ENCODE measurements at regions not wholly inside any gene's neighbourhood (a gene's known extent, or its start where the extent isn't known, plus 50 kb on each side); places are given as distances from the start of the nearest gene placed in this dataset.

DNA sequence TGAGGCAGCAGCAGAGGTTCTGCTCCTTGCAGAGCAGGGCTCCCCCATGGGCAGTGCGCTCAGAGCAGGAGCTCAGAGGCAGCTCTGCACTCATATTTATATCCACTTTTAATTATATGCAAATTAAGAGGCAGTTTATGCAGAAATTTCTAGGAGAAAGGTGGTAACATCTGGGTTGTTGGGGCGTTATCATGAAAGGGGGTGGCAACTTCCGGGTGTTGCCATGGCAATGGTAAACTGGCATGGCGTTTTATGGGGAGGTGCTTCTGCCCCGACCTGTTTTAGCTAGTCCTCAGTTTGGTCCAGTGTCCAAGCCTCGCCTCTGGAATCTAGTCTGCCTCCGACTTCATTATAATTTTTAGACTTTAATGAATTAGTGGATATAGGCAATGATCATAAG lies 1191.7 kb downstream of the TBC1D22A start (continued):
- TF ChIP-seq, protein P1, sequence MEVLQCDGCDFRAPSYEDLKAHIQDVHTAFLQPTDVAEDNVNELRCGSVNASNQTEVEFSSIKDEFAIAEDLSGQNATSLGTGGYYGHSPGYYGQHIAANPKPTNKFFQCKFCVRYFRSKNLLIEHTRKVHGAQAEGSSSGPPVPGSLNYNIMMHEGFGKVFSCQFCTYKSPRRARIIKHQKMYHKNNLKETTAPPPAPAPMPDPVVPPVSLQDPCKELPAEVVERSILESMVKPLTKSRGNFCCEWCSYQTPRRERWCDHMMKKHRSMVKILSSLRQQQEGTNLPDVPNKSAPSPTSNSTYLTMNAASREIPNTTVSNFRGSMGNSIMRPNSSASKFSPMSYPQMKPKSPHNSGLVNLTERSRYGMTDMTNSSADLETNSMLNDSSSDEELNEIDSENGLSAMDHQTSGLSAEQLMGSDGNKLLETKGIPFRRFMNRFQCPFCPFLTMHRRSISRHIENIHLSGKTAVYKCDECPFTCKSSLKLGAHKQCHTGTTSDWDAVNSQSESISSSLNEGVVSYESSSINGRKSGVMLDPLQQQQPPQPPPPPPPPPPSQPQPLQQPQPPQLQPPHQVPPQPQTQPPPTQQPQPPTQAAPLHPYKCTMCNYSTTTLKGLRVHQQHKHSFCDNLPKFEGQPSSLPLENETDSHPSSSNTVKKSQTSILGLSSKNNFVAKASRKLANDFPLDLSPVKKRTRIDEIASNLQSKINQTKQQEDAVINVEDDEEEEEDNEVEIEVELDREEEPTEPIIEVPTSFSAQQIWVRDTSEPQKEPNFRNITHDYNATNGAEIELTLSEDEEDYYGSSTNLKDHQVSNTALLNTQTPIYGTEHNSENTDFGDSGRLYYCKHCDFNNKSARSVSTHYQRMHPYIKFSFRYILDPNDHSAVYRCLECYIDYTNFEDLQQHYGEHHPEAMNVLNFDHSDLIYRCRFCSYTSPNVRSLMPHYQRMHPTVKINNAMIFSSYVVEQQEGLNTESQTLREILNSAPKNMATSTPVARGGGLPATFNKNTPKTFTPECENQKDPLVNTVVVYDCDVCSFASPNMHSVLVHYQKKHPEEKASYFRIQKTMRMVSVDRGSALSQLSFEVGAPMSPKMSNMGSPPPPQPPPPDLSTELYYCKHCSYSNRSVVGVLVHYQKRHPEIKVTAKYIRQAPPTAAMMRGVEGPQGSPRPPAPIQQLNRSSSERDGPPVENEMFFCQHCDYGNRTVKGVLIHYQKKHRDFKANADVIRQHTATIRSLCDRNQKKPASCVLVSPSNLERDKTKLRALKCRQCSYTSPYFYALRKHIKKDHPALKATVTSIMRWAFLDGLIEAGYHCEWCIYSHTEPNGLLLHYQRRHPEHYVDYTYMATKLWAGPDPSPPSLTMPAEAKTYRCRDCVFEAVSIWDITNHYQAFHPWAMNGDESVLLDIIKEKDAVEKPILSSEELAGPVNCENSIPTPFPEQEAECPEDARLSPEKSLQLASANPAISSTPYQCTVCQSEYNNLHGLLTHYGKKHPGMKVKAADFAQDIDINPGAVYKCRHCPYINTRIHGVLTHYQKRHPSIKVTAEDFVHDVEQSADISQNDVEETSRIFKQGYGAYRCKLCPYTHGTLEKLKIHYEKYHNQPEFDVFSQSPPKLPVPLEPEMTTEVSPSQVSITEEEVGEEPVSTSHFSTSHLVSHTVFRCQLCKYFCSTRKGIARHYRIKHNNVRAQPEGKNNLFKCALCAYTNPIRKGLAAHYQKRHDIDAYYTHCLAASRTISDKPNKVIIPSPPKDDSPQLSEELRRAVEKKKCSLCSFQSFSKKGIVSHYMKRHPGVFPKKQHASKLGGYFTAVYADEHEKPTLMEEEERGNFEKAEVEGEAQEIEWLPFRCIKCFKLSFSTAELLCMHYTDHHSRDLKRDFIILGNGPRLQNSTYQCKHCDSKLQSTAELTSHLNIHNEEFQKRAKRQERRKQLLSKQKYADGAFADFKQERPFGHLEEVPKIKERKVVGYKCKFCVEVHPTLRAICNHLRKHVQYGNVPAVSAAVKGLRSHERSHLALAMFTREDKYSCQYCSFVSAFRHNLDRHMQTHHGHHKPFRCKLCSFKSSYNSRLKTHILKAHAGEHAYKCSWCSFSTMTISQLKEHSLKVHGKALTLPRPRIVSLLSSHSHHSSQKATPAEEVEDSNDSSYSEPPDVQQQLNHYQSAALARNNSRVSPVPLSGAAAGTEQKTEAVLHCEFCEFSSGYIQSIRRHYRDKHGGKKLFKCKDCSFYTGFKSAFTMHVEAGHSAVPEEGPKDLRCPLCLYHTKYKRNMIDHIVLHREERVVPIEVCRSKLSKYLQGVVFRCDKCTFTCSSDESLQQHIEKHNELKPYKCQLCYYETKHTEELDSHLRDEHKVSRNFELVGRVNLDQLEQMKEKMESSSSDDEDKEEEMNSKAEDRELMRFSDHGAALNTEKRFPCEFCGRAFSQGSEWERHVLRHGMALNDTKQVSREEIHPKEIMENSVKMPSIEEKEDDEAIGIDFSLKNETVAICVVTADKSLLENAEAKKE (CRISPR knock-in tag; IDR thresholded peaks at IDR 0.05) = no peak
- TF ChIP-seq ZNF331 (CRISPR knock-in tag; IDR thresholded peaks at IDR 0.05; ENCODE audit: low read depth) (no peak), ZNF114 (CRISPR knock-in tag; IDR thresholded peaks at IDR 0.05) (no peak), NANOG (IDR thresholded peaks at IDR 0.05; ENCODE audit: borderline replicate concordance) (no peak), POLR2AphosphoS5 (IDR thresholded peaks at IDR 0.05; ENCODE audit: low read depth) (no peak), CREB1 (CRISPR knock-in tag; IDR thresholded peaks at IDR 0.05; ENCODE audit: low read depth) (no peak)

DNA sequence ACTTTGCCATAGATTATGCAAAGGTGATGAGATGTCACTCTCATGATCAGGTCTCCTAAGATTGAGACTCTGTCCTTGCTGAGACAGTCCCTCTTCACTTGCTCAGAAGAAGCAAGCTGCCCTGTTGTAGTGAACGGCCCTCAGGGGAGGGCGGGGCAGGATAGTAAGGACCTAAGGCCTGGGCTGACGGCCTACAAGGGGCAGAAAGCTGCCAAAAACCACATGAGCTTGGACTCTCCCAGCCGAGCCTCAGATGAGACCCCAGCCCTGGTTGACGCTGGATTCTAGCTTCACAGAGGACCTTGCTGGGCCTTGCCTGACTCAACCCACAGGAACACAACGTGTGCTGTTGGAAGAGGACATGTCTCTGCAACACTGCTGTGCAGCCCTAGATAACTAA lies 1182.5 kb downstream of the TBC1D22A start:
- H3K36me3 ChIP-seq (ENCODE audit: insufficient read depth) = no peaks in the 10 kb centered on the region
- H3K27me3 Mint-ChIP-seq (ENCODE audit: insufficient read depth, low read depth, poor library complexity) = peaks cover 7% of the 10 kb centered on the region
- no peaks in the 10 kb centered on the region for H3K27me3 ChIP-seq (ENCODE audit: insufficient read depth)
- no peak for ATAC-seq
- no peaks in the 10 kb centered on the region; the same call in 2 of the 3 replicates for H3K4me1 Mint-ChIP-seq
- H3K4me1 ChIP-seq (ENCODE audit: insufficient read depth) = no peaks in the 10 kb centered on the region
- H3K27ac ChIP-seq (ENCODE audit: low read depth) = no peak overlapping the region
- H3K36me3 Mint-ChIP-seq (ENCODE audit: low read depth) = peaks cover 24% of the 10 kb centered on the region; the same call in 2 of the 3 replicates
- no peaks in the 10 kb centered on the region for H3K79me2 ChIP-seq (replicated peaks; ENCODE audit: insufficient read depth)
- H3K9me2 ChIP-seq (ENCODE audit: insufficient read depth) = no peaks in the 10 kb centered on the region
- no peak overlapping the region for H3K4me3 Mint-ChIP-seq
- H3K9me3 Mint-ChIP-seq = peaks cover 89% of the 10 kb centered on the region
- DNase-seq (ENCODE audit: low spot score) = no peak
- H3K27ac Mint-ChIP-seq = no peak overlapping the region
- H4K20me1 ChIP-seq (replicated peaks; ENCODE audit: insufficient read depth) = no peaks in the 10 kb centered on the region
- no peak overlapping the region for H2AFZ ChIP-seq
- no peak overlapping the region for H3K4me3 ChIP-seq
- H3F3A ChIP-seq (replicated peaks; ENCODE audit: low read depth) = no peaks in the 10 kb centered on the region
- H3K4me2 ChIP-seq = no peak overlapping the region
- TF ChIP-seq EZH2phosphoT487 (IDR thresholded peaks at IDR 0.05; ENCODE audit: unreplicated experiment) (no peak), JUNB (IDR thresholded peaks at IDR 0.05; ENCODE audit: unreplicated experiment) (no peak), CREB1 (CRISPR knock-in tag; IDR thresholded peaks at IDR 0.05; ENCODE audit: low read depth) (no peak), ZNF114 (CRISPR knock-in tag; IDR thresholded peaks at IDR 0.05) (no peak), STAT1 (IDR thresholded peaks at IDR 0.05; ENCODE audit: unreplicated experiment) (no peak)
- TF ChIP-seq, protein P2, sequence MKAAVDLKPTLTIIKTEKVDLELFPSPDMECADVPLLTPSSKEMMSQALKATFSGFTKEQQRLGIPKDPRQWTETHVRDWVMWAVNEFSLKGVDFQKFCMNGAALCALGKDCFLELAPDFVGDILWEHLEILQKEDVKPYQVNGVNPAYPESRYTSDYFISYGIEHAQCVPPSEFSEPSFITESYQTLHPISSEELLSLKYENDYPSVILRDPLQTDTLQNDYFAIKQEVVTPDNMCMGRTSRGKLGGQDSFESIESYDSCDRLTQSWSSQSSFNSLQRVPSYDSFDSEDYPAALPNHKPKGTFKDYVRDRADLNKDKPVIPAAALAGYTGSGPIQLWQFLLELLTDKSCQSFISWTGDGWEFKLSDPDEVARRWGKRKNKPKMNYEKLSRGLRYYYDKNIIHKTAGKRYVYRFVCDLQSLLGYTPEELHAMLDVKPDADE (IDR thresholded peaks at IDR 0.05) = no peak
- TF ChIP-seq, protein P1 (CRISPR knock-in tag; IDR thresholded peaks at IDR 0.05) = no peak

Data from GM23338 (cell line).